GM18519 (cell line): ENCODE measurements at regions not wholly inside any gene's neighbourhood (a gene's known extent, or its start where the extent isn't known, plus 50 kb on each side); places are given as distances from the start of the nearest gene placed in this dataset.

Experiments used
- ATAC-seq: cut with Tn5 transposase; IDR thresholded peaks from one replicate; pipeline ENCODE4 v1.9.1; 2021; ENCODE audit warnings: mild to moderate bottlenecking, moderate library complexity; ENCODE audit not compliant: unreplicated experiment, low FRiP score

DNA sequence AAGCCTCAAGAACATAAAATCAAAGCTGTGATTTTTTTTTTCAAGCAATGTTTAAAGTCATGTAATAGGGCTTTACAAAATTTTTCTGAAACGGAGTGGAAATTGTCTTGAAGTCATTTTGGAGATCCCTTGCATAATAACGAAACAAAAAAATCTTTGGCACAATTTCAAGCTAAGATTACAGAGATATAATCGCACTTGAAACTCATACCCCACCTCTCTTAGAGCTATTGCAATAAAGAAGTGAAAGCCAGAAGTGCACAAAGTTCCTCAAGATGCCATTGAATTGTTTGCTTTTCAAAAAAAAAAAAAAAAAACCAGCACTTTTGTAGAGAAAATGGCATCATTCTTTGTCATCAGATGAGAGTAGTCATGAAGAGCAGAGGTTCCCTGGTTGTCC, 152.3 kb downstream of the PAX3 start:
- ATAC-seq, result no peak

DNA sequence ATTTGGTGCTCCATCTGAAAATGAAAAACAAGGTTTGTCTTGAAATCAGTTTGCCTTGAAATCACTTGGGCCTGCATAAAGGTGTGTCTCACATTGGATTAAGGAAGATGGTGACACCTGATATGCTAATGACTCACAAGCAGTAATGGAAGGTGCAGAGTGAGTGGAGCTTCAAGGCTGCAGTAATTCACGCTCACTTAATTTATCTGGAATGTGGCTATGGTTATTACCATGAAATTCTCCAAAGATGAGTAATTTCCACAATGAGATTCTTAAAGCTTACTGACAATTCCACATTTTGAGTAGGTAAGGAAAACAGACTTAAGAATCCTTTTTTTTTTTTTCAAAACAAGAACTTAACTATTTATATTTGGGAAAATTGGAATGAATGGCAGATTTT, 156.8 kb downstream of the PAX3 start:
- ATAC-seq, result no peak

DNA sequence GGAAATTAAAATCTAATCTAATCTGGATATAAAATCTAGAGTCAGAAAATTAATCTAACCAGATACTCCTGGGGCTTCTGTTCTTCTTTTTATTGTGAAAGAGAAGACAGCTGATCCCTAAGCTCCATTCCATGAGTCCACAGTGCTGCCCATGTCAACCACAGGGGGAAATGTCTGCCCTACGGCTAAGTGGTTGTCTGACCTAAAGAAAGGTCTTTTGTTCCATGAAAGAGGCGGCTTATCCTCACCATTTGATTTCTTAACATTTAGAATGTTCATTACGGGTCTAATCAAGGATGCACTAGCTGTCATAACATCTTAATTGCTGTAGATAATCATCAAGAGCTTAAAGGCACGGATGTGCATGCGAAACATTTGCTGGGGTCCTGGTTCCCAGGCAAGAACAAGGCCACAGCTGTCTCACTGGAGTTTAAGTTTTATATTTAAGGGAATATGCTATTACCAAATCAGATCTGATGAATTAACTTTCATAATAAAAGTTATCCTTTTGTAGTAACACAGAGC, 162.6 kb downstream of the PAX3 start:
- ATAC-seq, result no peak

DNA sequence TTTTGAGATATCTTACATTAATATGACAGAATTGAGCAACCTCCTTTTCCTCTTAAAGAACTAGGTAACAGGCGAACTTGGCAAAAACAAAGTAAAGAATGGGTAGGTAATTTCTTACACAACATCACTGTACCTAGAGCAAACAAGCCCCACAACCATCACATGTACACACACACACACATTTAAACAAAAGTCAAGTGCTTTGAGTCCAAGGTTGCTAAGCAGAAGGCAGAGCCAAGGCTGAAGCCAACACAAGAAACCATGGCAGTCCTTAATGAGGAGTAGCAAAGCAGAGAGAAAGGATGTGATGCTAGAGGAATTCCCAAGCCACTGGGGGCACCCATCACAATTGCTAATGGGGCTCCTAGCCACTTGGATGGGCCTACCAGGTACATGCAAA, 164.1 kb downstream of the PAX3 start:
- ATAC-seq, result no peak

DNA sequence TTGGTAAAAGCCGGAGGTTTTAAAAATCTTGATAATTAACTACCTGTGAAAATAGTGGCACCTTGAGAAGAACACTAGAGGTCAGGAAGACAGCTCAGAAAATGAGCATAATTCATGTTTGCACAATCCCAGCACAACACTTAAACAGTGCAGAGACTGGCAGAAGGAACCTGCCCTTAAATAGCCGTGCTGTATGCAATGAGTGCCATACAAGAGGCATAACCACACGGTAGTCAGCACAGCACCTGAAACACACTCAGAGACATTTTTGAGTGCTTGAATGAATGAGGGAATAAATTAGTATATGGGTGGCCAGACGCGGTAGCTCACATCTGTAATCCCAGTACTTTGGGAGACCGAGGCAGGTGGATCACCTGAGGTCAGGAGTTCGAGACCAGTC, 164.9 kb downstream of the PAX3 start:
- no peak for ATAC-seq

DNA sequence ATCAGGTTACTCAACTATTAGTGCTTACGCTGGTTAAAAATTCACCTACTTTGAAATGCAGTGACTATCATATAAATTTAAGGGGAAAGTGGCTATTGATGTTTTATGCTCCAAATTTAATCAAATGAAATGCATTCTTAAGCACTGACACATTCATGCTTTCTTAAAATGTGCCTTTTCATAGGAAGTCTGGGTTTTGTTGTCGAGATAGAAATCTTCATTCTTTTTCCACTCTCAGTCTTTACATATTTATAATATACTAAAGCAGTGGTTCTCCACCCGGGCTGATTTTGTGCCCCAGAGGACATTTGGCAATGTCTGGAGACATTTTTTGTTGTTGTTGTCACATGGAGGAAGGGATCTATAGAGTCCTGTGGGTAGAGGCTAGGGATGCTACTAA, 167.9 kb downstream of the PAX3 start:
- ATAC-seq, result no peak

DNA sequence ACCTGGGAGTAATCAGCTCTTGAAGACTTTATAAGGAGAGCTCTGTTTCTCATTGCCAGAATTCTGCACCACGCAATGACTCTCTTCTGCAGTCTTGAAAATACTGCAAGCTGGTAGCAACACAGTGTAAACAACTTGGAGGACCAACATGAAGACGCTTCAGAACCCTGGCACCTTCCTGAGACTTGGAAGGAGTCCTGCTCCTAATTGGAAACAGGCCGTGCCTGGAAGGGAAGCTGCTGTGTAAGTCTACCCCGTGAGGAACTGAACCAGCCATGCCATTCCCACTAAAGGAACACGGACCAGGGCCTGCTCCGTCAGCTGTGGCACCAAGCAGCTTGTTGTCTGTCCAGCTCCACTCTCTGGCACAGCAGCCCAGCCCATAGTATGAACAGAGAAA, 171.1 kb downstream of the PAX3 start:
- no peak for ATAC-seq

DNA sequence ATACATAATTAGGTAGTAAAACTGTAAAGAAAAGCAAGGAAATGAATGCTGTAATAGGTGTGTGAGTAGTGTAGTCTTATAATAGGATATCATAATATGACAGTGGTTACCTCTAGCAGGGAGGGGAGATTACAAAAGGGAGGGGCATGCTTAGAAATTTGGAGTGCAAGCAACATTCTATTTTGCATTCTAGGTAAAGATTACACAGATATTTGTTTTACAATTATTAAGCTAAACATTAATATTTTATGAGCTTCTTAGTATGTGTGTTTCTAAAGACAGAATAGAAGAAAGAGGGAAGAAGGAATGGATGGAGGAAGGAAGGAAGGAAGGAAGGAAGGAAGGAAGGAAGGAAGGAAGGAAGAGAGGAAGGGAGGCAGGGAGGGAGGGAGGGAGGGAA, 177.9 kb downstream of the PAX3 start:
- no peak for ATAC-seq

DNA sequence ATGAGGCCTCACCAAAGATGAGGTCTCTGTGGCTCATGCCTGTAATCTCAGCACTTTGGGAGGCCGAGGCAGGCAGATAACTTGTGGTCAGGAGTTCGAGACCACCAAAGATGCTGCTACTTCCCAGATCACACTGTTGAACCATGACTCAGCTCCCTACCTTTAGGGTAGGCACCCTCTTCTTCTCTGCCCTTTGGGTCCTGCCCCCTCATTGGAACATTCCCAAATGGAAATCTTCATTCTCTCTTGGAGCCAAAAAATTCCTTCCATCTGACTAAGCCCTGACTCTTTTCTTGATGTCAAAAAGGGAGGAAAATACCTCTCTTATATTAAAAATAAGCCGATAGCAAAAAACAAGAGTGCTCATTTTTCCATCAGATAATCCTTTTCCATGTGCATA, 183.5 kb downstream of the PAX3 start:
- no peak for ATAC-seq

DNA sequence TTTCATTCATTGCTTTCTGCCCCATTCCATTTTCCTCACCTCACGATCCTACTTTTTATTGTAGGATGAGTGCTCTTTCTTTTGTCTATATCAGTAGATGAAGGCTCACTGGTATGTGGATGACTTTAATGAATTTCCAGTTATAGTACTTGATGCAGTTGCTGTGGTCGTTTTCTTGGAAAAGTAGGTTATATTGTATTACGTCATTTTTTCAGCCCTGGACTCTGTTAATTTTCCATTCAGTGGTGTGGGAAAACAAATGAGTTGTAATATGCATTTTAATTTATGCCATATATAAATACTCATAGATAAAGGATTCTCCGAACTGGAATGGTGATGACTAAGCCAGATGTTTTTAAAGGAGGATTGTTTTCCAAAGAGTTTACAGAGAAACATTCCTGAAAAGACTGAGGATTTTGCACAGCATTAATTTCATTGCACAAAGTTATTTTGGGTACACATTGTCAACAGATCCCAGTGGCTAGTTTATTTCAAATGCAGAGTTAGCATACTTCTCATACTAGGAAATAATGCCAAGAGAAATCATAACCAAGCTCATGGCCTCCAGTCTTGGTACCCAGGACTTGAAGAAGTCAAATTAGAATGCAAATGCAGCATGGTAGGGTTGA, 189.7 kb downstream of the PAX3 start:
- ATAC-seq, result no peak

DNA sequence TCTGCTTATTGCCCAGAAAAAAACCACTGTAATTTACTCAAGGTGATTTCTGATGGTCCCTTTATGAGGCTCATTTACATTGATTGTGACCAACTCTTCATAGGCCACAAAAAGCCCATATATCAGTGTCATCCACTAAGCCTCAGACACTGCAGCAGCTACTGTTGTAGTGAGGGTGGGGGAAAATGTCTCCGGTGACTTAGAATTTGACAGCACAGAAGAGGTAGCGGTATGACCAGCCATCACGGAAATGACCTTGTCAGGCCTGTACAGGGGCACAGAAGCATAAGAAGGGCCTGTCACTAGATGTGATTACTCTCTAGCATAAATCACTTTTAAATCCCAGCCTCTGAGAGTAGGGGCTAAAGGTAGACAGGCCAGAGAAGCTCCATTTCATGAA, 190.3 kb downstream of the PAX3 start:
- ATAC-seq, result no peak

DNA sequence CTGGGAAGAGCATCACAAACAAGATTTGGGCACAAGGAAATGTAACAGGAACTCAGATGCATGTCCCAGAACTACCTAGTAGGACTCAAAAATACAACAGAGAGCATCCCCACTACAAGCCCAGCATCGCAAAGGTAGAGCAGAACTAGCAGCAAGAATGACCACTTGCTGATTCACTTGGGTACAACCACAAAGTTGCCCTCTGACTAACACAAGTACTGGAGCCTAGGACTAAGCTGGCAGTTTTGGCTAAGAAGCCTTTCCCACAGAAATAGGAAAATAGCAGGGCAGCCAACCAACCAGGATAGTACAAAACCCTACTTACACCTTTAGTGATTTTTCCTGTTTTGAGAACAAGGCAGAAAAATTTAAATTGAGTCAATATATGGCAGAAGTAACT, 193.8 kb downstream of the PAX3 start:
- no peak for ATAC-seq

DNA sequence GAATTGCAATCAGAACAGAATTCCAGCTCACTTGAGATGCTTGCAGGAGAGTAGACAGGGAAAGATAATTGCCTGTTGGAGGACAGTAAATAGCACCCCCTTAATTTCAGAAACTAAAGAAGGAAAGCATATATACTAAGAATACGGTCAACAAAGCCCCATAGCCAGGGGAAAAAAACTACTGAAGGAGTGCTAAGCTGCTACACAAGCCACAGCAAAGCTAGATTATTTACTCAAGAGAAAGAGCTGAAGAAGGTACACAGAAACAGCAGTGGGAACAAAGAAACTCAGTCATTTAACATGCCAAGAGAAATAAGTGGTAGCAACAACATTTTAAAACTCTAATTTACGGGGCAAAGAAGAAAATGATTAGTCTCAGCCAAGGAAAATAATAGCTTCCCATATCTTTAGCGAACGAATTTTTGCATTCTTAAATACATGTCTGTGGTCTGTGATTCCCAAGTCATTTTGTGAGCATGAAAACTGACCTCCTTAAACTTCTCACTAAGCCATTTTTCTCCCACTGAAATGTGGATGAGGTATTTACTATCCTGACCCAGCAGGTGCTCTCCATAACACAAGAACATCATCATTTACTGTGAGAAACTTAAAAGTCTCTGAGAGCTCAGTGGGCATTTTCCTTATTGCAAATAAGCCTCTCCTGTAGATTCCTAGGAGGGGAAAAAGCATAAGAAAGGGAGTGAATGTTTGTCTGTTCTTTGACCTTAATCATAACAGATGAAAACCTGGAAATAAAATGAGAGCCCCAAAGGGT, 196.0 kb downstream of the PAX3 start:
- no peak for ATAC-seq

DNA sequence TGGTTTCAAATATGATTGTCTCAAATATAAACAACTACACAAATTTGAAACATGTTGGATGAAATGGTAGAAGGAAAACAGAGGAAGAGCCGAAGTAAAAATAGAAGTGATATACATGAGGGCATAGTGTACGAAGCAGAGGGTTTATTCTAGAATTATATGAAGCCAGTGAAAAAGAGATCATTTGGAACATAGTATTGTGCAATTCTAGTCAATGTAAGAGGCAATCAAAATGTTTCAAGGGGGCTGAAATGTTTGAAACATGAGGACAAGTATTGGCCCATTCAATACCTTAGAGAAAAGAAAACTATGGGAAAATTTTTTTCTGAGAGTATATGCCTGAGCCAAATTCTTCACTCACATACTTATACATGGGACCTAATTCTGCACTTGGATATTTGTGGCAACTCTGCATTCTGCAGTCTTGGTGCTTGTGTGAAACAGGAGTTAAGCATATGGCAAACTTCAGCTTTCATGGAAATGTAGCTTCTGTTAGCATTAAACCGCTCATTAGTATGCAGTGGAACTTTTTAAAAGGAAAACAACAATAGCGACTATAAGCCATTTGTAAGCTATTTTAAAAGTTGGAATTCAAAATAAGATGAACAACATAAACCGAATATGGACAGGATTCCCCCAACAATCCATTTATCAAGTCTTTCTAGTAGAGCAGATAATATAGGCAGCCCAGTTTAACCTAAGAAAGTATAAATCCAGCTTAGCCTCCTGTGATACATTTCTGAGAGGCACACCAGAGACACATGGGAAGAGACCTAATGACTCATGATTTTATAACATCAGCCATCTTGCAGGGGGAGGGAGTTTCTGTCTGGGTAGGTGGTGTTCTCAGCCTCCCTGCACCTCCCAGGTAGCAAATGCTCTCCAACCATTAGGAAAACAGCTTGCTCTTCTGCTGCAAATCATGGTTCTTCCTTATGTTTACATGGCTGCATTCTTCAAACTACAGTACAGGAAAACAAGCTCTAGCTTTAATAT, 197.8 kb downstream of the PAX3 start:
- ATAC-seq, result no peak

DNA sequence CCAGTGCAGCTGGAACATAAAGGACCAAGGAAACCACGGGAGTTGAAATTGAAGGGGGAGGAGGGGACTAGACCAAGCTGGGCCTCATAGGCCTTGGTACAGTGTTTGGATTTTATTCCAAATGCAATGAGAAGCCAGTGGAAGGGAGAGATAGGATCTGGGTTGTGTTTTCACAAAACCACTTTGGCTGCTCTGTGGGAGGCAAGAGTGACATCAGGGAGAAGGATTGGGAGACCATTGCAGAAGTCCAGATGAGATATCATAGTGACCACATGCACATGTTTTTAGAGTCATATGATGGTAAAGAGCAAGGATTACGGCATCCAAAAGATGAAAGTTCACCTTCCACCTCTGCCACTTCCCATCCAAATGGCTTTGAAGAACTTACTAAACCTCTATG, 210.2 kb downstream of the PAX3 start:
- ATAC-seq, result no peak

DNA sequence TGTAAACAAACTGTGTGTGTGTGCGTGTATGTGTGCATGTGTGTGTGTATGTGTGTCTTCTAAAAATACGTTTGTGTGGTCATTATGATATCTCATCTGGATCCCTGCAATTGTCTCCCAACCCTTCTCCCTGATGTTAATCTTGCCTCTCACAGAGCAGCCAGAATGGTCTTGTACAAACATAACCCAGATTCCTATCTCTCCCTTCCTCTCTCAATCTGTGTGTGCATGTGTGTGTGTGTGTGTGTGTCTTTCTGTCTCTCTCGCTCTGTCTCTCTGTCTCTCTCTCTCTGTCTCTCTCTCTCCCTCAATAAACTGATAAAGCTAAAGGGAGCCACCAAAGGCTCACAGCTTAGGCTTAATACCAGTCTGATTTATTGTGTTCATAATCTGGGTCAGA, 210.8 kb downstream of the PAX3 start:
- ATAC-seq, result no peak

DNA sequence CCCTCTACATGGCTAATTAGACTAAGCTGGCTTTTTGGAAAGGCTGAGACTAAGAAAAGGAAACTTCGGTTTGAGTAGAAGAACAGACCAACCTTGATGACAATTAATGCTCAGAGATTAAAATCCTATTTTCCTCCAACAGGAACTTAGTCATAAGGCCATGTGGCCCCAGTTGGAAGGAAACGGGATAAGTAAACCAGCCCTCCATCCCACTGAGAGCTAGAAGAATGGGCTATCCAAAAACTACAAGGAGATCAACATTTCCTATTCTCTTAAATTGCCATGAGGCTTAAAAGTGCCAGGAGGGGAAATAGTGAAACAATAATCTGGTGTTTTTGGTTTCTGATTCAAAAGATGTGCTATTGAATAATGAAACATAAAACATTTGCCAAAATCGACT, 216.6 kb downstream of the PAX3 start:
- no peak for ATAC-seq

DNA sequence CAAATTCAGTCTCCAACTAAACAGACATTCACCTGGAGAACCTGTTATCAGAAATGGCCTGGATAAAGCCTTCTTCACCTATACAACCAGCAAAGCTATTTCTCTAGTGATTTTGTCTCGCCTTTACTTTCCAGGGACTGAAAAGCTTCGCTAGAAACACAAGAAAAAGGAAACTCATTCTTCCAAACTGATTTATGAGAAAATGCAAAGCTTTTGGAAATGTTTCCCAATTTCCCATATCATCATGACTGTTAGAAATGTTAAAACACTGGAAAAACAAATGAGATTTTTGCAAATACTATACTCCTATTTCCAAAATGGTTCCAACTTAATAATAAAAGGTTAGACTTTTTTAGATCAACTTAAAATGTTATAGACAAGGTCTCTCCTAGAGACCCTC, 218.7 kb downstream of the PAX3 start:
- no peak for ATAC-seq

DNA sequence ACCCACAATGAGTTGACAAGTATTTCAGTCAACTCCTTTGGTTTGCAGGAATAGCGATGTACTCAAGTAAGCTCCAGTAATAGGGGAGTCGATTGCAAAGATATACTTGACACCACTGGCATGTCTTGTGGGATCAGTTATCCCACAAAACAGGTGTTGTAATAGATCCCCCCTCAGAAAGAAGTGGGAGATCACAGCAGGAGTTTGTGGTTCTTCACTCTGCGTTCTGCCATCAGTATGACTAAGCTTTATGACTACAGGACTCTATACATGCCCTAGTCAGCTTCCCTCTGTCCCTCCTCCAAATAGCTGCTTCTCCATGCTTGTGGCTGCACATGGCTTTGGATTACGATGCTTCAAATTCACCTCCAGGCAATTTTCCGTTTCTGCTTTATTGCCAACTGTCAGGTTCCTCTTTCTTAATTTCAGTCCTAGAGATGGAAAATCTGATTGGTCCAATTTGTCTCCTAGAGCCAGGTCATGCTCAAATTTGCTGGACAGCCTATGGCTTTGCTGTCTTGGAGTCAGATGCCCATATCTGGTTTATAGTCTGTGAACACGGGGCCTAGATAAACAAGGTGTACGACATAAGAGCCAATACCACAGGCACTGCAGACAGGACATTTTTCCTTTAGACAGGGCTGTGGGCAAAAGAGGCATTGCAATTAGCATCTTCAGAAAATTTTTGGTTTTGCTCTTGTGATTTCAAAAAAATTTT, 221.7 kb downstream of the PAX3 start:
- ATAC-seq, result no peak

DNA sequence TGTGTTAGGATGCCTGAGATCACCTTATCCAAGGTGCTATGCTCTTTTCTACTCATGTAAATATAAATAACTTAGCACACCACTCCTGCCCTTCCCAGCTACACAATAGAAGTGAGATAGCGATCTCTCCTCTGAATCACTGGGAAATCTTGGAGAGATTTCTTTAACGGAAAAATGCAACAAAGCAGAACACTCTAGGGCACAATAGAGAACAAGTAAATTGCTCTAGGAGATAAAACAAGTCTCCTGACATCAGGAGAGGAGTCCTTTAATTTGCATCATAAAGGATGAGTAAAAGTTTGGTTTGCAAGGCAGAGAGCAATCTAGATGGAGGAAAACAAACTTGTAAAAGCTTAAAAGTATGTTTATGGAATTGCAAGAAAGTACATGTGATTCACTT, 224.1 kb downstream of the PAX3 start:
- no peak for ATAC-seq
